HG02938 (cell line): ENCODE measurements at regions not wholly inside any gene's neighbourhood (a gene's known extent, or its start where the extent isn't known, plus 50 kb on each side); places are given as distances from the start of the nearest gene placed in this dataset.

ENCODE experiments used
- ATAC-seq: cut with Tn5 transposase; IDR thresholded peaks from one replicate; pipeline ENCODE4 v1.9.1; 2021; ENCODE audit warnings: mild to moderate bottlenecking, moderate library complexity; ENCODE audit not compliant: unreplicated experiment

- ATAC-seq = no peak
These were observed 57.9 kb upstream of the CTNND2 start for GRCh38 chr5:11962122-11962521.

DNA sequence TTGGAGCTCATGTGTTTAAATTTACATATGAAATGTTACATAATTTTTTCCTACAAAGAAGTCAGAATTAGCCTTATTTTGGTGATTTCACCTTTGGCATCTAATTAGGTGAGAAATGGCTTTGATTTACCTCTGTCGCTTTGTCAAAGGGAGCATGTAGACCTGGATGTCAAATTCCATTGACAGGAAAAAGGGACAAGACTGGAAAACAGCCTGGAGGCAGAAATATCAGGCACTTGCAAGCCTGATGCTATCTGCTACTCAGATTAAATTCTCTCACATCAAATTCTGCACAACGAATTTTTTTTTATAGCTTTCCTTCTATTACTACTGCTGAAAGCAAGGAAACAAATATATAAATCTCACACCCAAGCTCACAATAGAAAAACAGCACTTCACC, 54.1 kb upstream of the CTNND2 start:
- ATAC-seq = no peak

DNA sequence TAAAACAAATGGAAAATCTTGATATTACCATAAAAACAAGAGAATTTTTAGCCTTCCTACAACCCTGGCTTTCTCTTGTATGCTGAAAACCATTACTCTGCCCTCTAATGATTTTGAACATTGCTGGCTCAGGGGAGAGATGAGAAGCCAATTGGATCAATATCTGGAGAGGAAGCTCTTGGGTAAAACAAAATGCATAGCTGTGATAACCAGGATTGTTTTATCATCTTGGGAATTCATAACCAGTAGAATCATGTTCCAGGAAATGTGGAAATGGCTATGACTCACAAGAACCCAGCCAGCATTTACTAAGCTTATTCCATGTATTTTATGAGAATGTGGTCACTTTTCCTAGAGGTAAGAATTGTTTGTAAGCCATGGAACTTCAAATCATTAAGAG, 51.1 kb upstream of the CTNND2 start:
- ATAC-seq = no peak
